WTC11 (cell line): ENCODE measurements at regions not wholly inside any gene's neighbourhood (a gene's known extent, or its start where the extent isn't known, plus 50 kb on each side); places are given as distances from the start of the nearest gene placed in this dataset.

Experiments used
- CREM ChIP-seq: sonication (generic); formaldehyde crosslinking; IDR thresholded peaks from 2 replicates; pipeline ENCODE4 v1.8.1; 2022; ENCODE audit warnings: mild to moderate bottlenecking, missing genetic modification reagents, moderate library complexity
- CTCF ChIP-seq: fragments of 200-600 bp; IDR thresholded peaks from 2 replicates; pipeline ENCODE4 v1.8.0; 2022; ENCODE audit warnings: antibody characterized with exemption
- ESRRA ChIP-seq: sonication (generic); formaldehyde crosslinking; IDR thresholded peaks from 2 replicates; pipeline ENCODE4 v1.8.1; 2022; ENCODE audit warnings: mild to moderate bottlenecking, missing genetic modification reagents, borderline replicate concordance
- ETV6 ChIP-seq: sonication (generic); formaldehyde crosslinking; IDR thresholded peaks from 2 replicates; pipeline ENCODE4 v1.8.1; 2022; ENCODE audit warnings: mild to moderate bottlenecking, missing genetic modification reagents
- JUN ChIP-seq: sonication (generic); formaldehyde crosslinking; IDR thresholded peaks from 2 replicates; pipeline ENCODE4 v1.8.0; 2023; ENCODE audit warnings: mild to moderate bottlenecking, missing genetic modification reagents
- KAT7 ChIP-seq: sonication (generic); formaldehyde crosslinking; IDR thresholded peaks from 2 replicates; pipeline ENCODE4 v1.8.1; 2023; ENCODE audit warnings: missing genetic modification reagents, mild to moderate bottlenecking, borderline replicate concordance
- MYBL2 ChIP-seq: sonication (generic); formaldehyde crosslinking; IDR thresholded peaks from 2 replicates; pipeline ENCODE4 v1.8.1; 2023; ENCODE audit warnings: mild to moderate bottlenecking, moderate library complexity, missing genetic modification reagents
- NFYB ChIP-seq: sonication (generic); formaldehyde crosslinking; conservative IDR thresholded peaks from 2 replicates; pipeline ENCODE4 v1.8.0; 2022; ENCODE audit warnings: low read depth, missing genetic modification reagents
- NR2C2 ChIP-seq: sonication (generic); formaldehyde crosslinking; IDR thresholded peaks from 2 replicates; pipeline ENCODE4 v1.8.0; 2022; ENCODE audit warnings: mild to moderate bottlenecking, missing genetic modification reagents
- TCF7 ChIP-seq: sonication (generic); formaldehyde crosslinking; IDR thresholded peaks from 2 replicates; pipeline ENCODE4 v1.8.0; 2022; ENCODE audit warnings: mild to moderate bottlenecking, low read depth, missing genetic modification reagents, moderate library complexity
- TF ChIP-seq, protein P1 (sequence below): sonication (generic); formaldehyde crosslinking; IDR thresholded peaks from 2 replicates; pipeline ENCODE4 v1.8.1; 2022; ENCODE audit warnings: low read depth, missing genetic modification reagents, borderline replicate concordance
- TF ChIP-seq, protein P2 (sequence below): fragments of 250-450 bp; sonication (Bioruptor Pico); IDR thresholded peaks from 2 replicates; pipeline ENCODE4 v1.9.0; 2021; ENCODE audit warnings: moderate library complexity, mild to moderate bottlenecking, inconsistent platforms, borderline replicate concordance
- TF ChIP-seq, protein P3 (sequence below): sonication (generic); formaldehyde crosslinking; conservative IDR thresholded peaks from 2 replicates; pipeline ENCODE4 v1.8.1; 2022; ENCODE audit warnings: mild to moderate bottlenecking, missing genetic modification reagents

DNA sequence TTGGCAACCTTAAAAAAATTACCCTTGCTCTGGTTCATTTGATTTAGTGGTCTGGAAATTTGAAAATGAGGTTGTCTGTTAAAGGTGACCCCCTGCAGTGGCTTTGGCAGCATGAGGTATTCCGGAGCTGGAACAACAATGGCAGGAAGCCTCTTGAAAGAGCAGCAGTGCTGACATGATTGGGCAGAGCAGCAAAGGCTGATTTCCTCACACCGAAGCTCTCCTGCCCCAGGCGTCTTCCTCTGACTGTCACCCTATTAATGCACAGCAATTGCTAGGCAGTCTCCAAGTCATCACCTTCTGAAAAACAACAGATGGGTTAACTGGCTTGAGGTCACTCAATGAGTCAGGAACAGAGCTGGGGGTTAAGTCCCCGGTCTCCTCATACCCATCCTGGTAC is 241.8 kb upstream of the MMS22L start:
- TF ChIP-seq ESRRA (CRISPR knock-in tag) (no peak), CTCF (no peak), KAT7 (CRISPR knock-in tag) (no peak), NFYB (CRISPR knock-in tag) (no peak), JUN (CRISPR knock-in tag) (no peak), CREM (CRISPR knock-in tag) (no peak), MYBL2 (CRISPR knock-in tag) (no peak), NR2C2 (CRISPR knock-in tag) (no peak), ETV6 (CRISPR knock-in tag) (no peak), TCF7 (no peak)
- TF ChIP-seq, protein P1, sequence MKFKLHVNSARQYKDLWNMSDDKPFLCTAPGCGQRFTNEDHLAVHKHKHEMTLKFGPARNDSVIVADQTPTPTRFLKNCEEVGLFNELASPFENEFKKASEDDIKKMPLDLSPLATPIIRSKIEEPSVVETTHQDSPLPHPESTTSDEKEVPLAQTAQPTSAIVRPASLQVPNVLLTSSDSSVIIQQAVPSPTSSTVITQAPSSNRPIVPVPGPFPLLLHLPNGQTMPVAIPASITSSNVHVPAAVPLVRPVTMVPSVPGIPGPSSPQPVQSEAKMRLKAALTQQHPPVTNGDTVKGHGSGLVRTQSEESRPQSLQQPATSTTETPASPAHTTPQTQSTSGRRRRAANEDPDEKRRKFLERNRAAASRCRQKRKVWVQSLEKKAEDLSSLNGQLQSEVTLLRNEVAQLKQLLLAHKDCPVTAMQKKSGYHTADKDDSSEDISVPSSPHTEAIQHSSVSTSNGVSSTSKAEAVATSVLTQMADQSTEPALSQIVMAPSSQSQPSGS (CRISPR knock-in tag), result no peak
- TF ChIP-seq, protein P2, sequence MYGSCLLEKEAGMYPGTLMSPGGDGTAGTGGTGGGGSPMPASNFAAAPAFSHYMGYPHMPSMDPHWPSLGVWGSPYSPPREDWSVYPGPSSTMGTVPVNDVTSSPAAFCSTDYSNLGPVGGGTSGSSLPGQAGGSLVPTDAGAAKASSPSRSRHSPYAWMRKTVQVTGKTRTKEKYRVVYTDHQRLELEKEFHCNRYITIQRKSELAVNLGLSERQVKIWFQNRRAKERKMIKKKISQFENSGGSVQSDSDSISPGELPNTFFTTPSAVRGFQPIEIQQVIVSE, result no peak
- TF ChIP-seq, protein P3, sequence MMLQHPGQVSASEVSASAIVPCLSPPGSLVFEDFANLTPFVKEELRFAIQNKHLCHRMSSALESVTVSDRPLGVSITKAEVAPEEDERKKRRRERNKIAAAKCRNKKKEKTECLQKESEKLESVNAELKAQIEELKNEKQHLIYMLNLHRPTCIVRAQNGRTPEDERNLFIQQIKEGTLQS (CRISPR knock-in tag), result no peak
